ENCODE measurements at regions not wholly inside any gene's neighbourhood (a gene's known extent, or its start where the extent isn't known, plus 50 kb on each side); places are given as distances from the start of the nearest gene placed in this dataset.
"Not testable (repeated sequence)": the region's sequence is repeated elsewhere in the genome, so short reads cannot be mapped to it uniquely, and the experiment has no call there.

DNA sequence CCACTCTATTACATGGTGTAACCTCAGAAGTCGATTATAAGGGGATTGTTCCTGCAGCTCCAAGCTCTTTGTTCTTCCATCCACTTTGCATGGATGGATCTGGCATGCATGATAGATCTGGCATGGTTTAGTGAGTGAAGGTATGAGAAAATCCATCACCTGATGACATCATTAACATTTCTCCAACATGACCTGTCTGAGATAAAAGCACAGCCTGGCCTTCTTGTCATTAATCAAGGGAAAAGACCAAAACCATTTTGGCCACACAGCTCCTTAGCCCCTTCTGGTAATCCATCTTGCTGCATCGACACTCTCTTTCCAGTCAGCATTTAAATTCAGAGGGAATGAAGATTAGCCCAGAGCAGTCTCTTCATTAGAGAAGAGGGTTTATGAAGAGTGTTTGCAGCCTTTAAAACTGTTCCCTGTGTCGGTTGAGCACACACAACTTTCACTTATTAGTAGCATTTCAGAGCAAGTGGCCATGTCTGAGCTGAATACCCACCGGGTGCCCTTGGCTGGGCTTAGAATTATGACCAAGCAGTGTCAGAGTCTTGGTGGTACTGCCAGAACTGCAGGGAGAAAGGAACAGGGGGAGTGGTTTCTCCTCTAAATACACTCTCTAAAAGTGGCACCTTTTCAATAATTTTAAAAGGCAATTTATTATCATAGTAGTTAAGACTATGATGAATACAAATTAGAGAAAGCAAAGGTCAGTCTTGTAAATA, 246.0 kb downstream of the HAPSTR1 start:
- H3K4me3 ChIP-seq: no peak overlapping the region
- H3K9ac ChIP-seq: no peak overlapping the region
- H4K20me1 ChIP-seq: no peaks in the 10 kb centered on the region
- no peaks in the 10 kb centered on the region for H3K27me3 ChIP-seq
- H3K9me3 ChIP-seq (replicated peaks in 1 of 11): 0 out of 22 replicates have a peak, but pooled peaks cover 0 to 7% (median 0%) of the 10 kb centered on the region in 11 experiments
- no peak overlapping the region for H3K27ac ChIP-seq
- no peak for TF ChIP-seq Cebpa-rat (IDR thresholded peaks at IDR 0.05)
- no peaks in the 10 kb centered on the region for H3K36me3 ChIP-seq
- H3K4me2 ChIP-seq: no peak overlapping the region
- no peaks in the 10 kb centered on the region for H3K4me1 ChIP-seq

DNA sequence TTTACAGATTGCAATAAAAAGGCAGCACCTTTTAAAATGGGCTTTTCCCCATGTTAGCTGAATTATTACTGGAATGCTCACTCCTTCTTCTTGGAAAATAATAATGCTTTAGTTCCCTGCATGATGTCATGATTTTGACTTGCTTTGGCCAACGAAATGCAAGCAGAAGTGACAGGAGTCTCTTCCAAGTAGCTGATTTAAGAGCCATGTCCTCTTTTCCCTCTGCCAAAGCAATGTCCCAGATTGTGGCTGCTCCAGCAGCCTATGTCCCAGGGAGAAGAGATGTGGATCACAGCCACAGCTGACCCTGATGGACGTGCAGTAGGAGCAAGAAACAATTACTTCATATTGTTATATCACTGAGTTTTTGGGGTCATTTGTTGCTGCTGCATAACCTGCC, 246.6 kb downstream of the HAPSTR1 start:
- Histone ChIP-seq H4K20me1 (no peaks in the 10 kb centered on the region), H3K4me1 (no peaks in the 10 kb centered on the region), H3K9me3 (replicated peaks in 1 of 11) (0 out of 22 replicates have a peak, but pooled peaks cover 0 to 2% (median 0%) of the 10 kb centered on the region in 11 experiments), H3K27ac (no peak overlapping the region), H3K9ac (no peak overlapping the region), H3K4me3 (no peak overlapping the region), H3K36me3 (no peaks in the 10 kb centered on the region), H3K4me2 (no peak overlapping the region), H3K27me3 (no peaks in the 10 kb centered on the region)
- TF ChIP-seq Cebpa-rat (IDR thresholded peaks at IDR 0.05): no peak

DNA sequence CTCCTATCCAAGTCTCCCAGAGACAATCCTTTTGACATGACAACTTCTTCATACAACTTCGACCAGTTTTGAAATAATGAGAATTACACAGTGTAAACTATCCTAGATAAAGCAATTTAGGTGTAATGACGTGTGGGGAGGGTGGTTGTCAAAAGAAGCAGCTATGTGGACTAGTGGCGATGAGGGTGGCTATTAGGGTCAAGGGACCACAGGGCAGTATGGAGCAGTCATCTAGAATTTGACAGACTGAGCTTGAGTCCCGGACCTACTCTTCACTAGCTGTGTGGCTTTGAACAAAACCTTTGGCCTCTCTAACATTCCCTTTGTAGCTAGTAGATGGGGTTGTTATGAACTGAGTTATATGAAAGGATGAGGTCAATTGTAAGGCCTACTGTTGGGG, 247.1 kb downstream of the HAPSTR1 start:
- H3K27ac ChIP-seq: no peak overlapping the region
- H4K20me1 ChIP-seq: no peaks in the 10 kb centered on the region
- no peaks in the 10 kb centered on the region for H3K27me3 ChIP-seq
- H3K36me3 ChIP-seq: no peaks in the 10 kb centered on the region
- peaks cover 0 to under 1% (median 0%) of the 10 kb centered on the region in 10 experiments; a peak in 1 of 20 replicates for H3K4me1 ChIP-seq
- no peaks in the 10 kb centered on the region for H3K9me3 ChIP-seq (replicated peaks in 1 of 11)
- H3K9ac ChIP-seq: no peak overlapping the region
- no peak overlapping the region for H3K4me2 ChIP-seq
- TF ChIP-seq Cebpa-rat (IDR thresholded peaks at IDR 0.05): no peak
- no peak overlapping the region for H3K4me3 ChIP-seq

DNA sequence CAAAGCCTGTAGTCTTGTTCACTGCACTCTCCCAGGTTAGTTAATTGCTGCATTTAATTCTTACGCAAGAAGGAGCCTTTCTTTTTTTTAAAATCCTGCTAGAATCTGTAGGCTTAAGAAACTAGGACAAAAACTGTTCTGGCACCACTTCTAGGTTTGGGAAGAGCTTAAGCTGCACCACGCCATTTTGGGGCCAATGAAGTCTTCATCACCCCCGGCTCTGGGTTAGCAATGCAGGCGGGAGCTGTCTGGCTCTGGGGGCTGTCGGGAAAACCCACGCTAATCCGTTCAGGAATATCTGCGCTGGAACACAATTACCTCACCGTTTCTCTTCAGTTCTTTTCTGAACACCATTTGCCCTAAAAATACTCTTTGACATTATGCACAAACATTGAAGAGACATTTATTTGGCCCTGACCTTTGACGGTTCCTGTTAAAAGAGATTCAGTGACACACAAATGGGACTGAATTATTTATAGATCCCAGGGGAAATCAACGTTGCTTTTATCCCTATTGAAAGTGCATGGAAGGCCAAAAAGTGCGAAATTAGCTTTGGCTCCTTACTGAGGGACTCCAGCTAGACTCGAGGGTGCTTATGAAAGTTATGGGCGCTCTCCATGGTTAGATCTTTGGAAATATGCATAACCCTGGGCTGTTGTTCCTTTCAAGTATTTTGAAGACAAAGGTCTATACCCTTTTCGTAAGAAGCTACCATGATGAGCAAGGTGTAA, 249.2 kb downstream of the HAPSTR1 start:
- H3K27me3 ChIP-seq: no peaks in the 10 kb centered on the region
- H4K20me1 ChIP-seq: no peaks in the 10 kb centered on the region
- H3K27ac ChIP-seq: no peak overlapping the region
- no peak overlapping the region for H3K4me2 ChIP-seq
- no peak overlapping the region for H3K9ac ChIP-seq
- no peaks in the 10 kb centered on the region for H3K36me3 ChIP-seq
- no peaks in the 10 kb centered on the region for H3K9me3 ChIP-seq (replicated peaks in 1 of 11)
- peaks cover 0 to 21% (median 0%) of the 10 kb centered on the region in 10 experiments; a peak in 4 of 20 replicates for H3K4me1 ChIP-seq
- TF ChIP-seq Cebpa-rat (IDR thresholded peaks at IDR 0.05): peak in 3 of 11 experiments; percentile 19 to 49 (median 26); a peak in 3 of 22 replicates
- H3K4me3 ChIP-seq: no peak overlapping the region

DNA sequence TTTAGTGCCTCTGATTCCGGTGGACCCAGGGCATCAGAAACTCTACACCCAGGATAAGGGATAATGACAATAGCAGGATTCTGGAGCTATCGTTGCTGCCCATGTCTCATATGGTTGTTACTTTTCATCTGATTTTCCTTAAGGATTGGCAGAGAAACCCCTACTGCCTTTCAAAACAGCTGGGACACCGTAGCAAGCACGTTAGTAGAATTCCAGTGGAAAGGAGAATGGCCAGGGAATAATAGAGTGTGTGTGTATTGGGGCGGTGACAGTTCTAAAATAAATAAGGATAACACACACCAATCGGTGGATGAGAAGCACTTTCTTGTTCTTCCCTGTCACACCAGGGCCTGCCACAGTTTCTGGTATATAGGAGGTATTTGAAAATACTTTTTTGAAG, 251.8 kb downstream of the HAPSTR1 start:
- Histone ChIP-seq H3K27me3 (no peaks in the 10 kb centered on the region), H4K20me1 (no peaks in the 10 kb centered on the region), H3K9me3 (replicated peaks in 1 of 11) (peaks cover 0 to 16% (median under 1%) of the 10 kb centered on the region in 11 experiments; a peak in 9 of 22 replicates), H3K27ac (no peak overlapping the region), H3K9ac (no peak overlapping the region), H3K4me1 (peaks cover 0 to 25% (median 0%) of the 10 kb centered on the region in 10 experiments; a peak in 4 of 20 replicates), H3K36me3 (no peaks in the 10 kb centered on the region), H3K4me3 (no peak overlapping the region), H3K4me2 (no peak overlapping the region; a peak in 1 of 22 replicates)
- TF ChIP-seq Cebpa-rat (IDR thresholded peaks at IDR 0.05): no peak

DNA sequence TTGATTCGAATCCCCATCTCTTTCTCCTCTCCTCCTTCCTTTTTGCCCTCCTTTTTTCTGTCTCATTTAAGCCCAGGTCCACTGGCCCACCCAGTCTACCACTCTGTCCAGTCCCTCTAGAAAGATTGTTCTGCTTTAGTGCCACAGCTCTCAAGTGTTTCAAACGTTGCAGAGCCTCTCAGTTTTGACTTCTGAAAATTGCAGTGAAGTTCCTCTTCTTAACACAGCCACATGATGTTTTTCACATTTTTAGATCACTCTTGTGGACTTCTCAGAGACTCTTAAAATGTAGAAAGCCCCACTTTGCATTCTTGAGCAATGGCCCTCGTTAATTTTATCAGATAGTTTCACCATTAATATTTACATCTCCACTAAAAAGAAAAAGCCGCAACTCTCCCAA, 253.1 kb downstream of the HAPSTR1 start:
- Histone ChIP-seq H4K20me1 (no peaks in the 10 kb centered on the region), H3K4me3 (no peak overlapping the region), H3K9me3 (replicated peaks in 1 of 11) (peaks cover 11 to 28% (median 13%) of the 10 kb centered on the region in 11 experiments), H3K4me2 (peak overlapping the region in 2 of 11 experiments; percentile 63 to 80; a peak in 4 of 22 replicates), H3K27me3 (no peaks in the 10 kb centered on the region), H3K4me1 (peaks cover 0 to 25% (median 0%) of the 10 kb centered on the region in 10 experiments; a peak in 4 of 20 replicates), H3K27ac (peak overlapping the region in 2 of 11 experiments; percentile 44 to 73; a peak in 3 of 22 replicates), H3K36me3 (no peaks in the 10 kb centered on the region), H3K9ac (no peak overlapping the region; a peak in 1 of 22 replicates)
- TF ChIP-seq Cebpa-rat (IDR thresholded peaks at IDR 0.05): no peak

DNA sequence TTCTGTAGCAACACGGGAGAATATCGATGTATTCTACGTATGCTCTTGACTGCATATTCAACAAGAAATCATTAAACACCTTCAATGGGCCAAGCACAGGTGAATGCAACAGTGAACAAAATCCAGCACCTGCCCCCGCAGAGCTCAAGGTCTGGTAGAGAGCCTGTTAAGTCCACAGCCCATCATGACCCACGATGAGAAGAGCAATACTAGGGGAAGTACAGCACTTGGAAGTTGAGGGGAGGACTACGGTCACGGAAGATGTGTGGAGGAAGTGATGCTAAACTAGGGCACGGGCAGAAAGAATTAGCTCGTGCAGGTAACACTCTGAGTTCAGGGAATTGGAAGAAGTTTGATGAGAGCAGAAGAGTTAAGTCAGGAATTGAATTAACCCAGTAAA, 253.6 kb downstream of the HAPSTR1 start:
- H4K20me1 ChIP-seq: no peaks in the 10 kb centered on the region
- no peaks in the 10 kb centered on the region for H3K27me3 ChIP-seq
- no peak overlapping the region for H3K9ac ChIP-seq
- TF ChIP-seq Cebpa-rat (IDR thresholded peaks at IDR 0.05): no peak
- peak overlapping the region in 2 of 11 experiments; percentile 44 to 73; a peak in 3 of 22 replicates for H3K27ac ChIP-seq
- no peak overlapping the region for H3K4me3 ChIP-seq
- H3K36me3 ChIP-seq: no peaks in the 10 kb centered on the region
- peaks cover 0 to 25% (median 0%) of the 10 kb centered on the region in 10 experiments; a peak in 4 of 20 replicates for H3K4me1 ChIP-seq
- peaks cover 16 to 34% (median 18%) of the 10 kb centered on the region in 11 experiments for H3K9me3 ChIP-seq (replicated peaks in 1 of 11)
- H3K4me2 ChIP-seq: peak overlapping the region in 2 of 11 experiments; percentile 63 to 80; a peak in 4 of 22 replicates

DNA sequence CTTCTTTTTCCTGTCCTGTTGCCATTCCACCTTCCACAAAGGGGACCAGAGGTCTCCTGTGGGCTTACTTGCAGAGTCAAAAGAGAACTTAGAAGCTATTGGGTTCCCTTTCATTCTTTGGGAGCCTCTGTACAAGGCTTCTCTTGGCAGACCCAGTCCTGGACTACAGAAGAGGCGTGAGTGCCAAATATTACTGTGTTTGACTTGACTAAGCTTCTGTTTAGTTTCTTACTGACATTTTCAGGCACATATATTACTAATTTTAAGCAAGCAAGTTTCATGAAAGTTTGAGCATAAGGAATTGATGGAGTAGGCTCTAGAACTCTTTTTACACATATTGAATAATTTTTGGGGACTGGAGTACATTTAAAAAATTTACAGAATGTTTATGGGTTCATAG, 254.4 kb downstream of the HAPSTR1 start:
- Histone ChIP-seq H3K4me1 (peaks cover 0 to 25% (median 0%) of the 10 kb centered on the region in 10 experiments; a peak in 4 of 20 replicates), H3K36me3 (no peaks in the 10 kb centered on the region)
- no peak for TF ChIP-seq Cebpa-rat (IDR thresholded peaks at IDR 0.05)

DNA sequence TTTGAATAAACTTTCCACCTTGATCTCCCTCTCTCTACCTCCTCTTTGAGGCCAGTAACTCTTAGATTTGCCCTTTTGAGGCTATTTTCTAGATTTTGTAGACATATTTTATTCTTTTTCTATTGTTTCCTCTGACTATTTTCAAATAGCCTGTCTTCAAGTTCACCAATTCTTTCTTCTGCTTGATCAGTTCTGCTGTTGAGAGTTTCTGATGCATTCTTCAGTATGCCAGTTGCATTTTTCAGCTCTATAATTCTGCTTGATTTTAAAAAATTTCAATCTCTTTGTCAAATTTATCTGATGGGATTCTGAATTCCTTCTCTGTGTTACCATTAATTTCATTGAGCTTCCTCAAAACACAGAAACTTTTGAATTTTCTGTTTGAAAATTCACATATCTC, 257.5 kb downstream of the HAPSTR1 start:
- H3K36me3 ChIP-seq: no peaks in the 10 kb centered on the region
- no peak overlapping the region for H3K27ac ChIP-seq
- no peak overlapping the region for H3K4me2 ChIP-seq
- H3K9me3 ChIP-seq (replicated peaks in 1 of 11): peaks cover 30 to 51% (median 36%) of the 10 kb centered on the region in 11 experiments
- H3K27me3 ChIP-seq: no peaks in the 10 kb centered on the region
- no peaks in the 10 kb centered on the region for H4K20me1 ChIP-seq
- peaks cover 0 to 21% (median 0%) of the 10 kb centered on the region in 10 experiments; a peak in 4 of 20 replicates for H3K4me1 ChIP-seq
- no peak for TF ChIP-seq Cebpa-rat (IDR thresholded peaks at IDR 0.05)
- H3K4me3 ChIP-seq: no peak overlapping the region
- H3K9ac ChIP-seq: no peak overlapping the region

More for the DNA sequence above, 254.4 kb downstream of the HAPSTR1 start:
- Histone ChIP-seq H3K9ac (no peak overlapping the region), H3K4me3 (no peak overlapping the region), H3K9me3 (replicated peaks in 1 of 11) (peaks cover 24 to 42% (median 26%) of the 10 kb centered on the region in 11 experiments), H4K20me1 (no peaks in the 10 kb centered on the region), H3K4me2 (peak overlapping the region in 2 of 11 experiments; percentile 63 to 80; a peak in 4 of 22 replicates), H3K27me3 (no peaks in the 10 kb centered on the region), H3K27ac (peak overlapping the region in 1 of 11 experiments; percentile 73; a peak in 1 of 22 replicates)

DNA sequence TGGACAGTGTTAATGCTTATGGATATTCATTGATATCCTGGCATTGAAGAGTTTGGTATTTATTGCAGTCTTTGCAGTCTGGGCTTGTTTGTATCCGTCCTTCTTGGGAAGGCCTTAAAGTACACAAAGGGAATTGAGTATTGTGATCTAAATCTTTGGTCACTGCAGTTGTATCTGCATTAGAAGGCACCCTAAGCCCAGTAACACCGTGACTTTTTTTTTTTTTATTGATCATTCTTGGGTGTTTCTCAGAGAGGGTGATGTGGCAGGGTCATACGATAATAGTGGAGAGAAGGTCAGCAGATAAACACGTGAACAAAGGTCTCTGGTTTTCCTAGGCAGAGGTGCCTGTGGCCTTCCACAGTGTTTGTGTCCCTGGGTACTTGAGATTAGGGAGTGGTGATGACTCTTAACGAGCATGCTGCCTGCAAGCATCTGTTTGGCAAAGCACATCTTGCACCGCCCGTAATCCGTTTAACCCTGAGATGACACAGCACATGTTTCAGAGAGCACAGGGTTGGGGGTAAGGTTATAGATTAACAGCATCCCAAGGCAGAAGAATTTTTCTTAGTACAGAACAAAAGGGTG, 258.0 kb downstream of the HAPSTR1 start:
- not testable (repeated sequence) for H3K4me2 ChIP-seq, H3K36me3 ChIP-seq, H4K20me1 ChIP-seq, H3K9ac ChIP-seq, H3K27me3 ChIP-seq, H3K4me3 ChIP-seq, H3K27ac ChIP-seq
- H3K4me1 ChIP-seq: peaks cover 0 to 16% (median 0%) of the 10 kb centered on the region in 10 experiments; a peak in 4 of 20 replicates
- peaks cover 30 to 51% (median 36%) of the 10 kb centered on the region in 11 experiments for H3K9me3 ChIP-seq (replicated peaks in 1 of 11)

DNA sequence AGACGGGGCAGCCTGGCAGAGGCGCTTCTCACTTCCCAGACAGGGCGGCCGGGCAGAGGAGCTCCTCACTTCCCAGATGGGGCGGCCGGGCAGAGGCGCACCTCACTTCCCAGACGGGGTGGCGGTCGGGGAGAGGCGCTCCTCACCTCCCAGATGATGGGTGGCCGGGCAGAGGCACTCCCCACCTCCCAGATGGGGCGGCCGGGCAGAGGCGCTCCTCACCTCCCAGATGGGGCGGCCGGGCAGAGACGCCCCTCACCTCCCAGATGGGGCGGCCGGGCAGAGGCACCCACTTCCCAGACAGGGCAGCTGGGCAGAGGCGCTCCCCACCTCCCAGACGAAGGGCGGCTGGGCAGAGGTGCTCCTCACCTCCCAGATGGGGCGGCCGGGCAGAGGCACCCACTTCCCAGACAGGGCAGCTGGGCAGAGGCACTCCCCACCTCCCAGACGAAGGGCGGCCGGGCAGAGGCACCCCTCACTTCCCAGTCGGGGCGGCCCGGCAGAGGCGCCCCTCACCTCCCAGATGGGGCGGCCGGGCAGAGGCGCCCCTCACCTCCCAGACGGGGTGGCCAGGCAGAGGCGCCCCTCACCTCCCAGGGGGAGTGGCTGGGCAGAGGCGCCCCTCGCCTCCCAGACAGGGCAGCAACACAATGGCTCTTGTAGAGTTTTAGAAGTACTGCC, 258.8 kb downstream of the HAPSTR1 start:
- not testable (repeated sequence) for H3K36me3 ChIP-seq, H3K4me2 ChIP-seq, H3K4me1 ChIP-seq, H3K27ac ChIP-seq, H4K20me1 ChIP-seq, H3K27me3 ChIP-seq, H3K9ac ChIP-seq, H3K4me3 ChIP-seq
- H3K9me3 ChIP-seq (replicated peaks in 1 of 11): peaks cover 34 to 56% (median 41%) of the 10 kb centered on the region in 11 experiments

Measured in BLaER1 treated with 17β-estradiol and CSF1 and Interleukin-3, amounts not matched to agents 10 nM and 100 nM (cell line).